HG03565 (cell line): ENCODE measurements at regions not wholly inside any gene's neighbourhood (a gene's known extent, or its start where the extent isn't known, plus 50 kb on each side); places are given as distances from the start of the nearest gene placed in this dataset.

ENCODE experiments used
- ATAC-seq: cut with Tn5 transposase; IDR thresholded peaks from one replicate; pipeline ENCODE4 v1.9.1; 2021; ENCODE audit warnings: mild to moderate bottlenecking, moderate library complexity; ENCODE audit not compliant: unreplicated experiment

DNA sequence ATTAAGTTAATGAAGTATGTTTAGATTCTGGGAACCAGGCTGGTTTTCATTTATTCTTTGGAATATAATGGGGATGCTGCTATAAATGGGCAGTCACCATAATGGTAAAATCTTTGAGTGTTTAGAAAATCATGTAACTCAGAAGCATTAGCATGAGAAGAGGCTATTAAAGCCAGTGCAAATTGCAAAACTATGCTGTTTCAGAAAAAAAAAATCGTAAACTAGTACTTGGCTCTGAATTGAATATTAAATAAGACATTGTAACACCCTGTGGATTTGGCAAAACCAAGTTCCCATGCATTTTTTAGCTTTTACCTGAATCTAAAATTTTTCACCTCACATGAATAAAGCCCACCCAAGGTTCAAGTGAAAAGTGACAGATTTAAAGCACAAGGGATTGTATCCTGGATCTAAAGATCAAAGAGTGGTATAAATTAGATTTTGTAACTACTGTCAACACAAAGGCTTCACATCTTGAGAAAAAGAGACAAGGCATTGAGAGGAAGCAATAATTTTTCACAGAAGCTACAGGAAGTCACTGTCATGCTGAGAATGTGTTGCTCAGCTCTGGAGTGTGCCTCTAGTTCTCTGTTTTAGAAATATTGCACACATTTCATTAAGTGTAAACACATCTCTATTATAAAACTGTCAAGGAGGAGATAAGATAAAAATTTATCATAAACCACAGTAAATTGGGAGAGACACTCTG, 142.2 kb downstream of the ABCA8 start:
- no peak for ATAC-seq

DNA sequence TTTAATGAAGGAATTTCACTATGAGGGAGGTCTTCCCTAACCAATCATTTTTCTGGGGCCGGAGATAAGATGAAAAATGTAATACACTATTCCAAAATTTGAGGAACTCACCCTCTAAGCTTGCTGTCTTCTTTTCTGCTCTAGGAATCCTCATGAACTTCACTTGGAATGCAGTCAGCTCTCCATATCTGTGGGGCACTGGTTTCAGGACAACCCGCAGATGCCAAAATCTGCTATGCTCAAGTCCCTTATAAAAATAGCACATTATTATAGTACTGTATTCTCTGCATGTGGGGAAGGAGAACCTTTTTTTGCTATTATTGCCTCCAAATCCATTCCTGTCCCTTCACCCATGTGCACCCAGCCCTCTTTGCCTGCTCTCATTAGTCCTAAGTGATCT, 146.0 kb downstream of the ABCA8 start:
- no peak for ATAC-seq

DNA sequence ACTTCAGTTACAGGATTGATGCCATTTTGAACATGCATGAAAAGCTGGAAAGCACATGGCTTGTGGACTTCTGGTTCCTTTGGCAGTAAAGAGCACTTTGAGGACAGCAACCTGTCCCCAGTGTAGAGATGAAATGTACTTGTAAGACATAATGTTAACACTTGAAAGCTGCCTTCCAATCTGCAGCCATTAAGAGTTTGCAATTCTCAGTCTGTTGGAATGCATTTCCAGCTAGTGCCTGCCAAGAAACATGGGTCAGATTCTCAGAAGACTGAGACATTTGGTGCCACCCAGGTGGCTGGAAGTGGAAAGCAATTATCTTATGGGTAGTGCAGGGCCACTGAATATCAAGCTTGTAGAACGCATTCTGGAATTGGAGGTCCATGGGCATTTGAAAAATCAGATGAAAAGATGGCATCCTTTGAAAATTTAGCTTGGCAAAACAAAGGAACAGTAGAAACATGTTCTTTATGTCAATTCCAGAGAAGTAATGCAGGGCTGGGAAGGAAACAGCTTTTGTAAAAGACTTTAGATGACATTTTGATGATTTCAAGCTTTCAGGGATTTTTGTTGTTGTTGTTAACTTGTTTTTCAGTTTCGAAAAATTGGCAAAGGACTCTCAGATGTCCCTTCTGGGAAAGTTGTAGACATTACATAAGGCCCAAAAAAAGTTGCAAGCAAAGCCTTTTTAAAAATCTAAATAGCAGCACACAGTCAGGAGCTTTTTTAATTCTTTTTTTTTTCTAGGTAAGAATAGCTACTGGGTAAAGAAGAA, 147.0 kb downstream of the ABCA8 start:
- no peak for ATAC-seq

DNA sequence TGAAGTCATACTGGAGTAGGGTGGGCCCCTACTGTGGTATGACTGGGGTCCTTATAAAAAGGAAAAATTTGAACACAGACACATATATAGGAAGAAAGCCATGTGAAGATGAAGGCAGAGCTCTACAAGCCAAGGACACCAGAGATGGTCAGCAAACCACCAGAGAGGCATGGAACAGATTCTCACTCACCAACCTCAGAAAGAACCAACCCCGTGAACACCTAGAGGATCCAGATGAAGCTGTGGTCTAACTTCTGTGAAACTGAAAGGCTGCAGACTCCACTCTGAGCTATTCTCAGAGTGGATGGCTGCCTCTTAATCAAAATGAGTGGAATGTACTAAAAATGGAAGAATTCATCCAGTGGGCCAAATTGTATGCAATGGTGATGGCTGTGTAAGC, 149.6 kb downstream of the ABCA8 start:
- no peak for ATAC-seq

DNA sequence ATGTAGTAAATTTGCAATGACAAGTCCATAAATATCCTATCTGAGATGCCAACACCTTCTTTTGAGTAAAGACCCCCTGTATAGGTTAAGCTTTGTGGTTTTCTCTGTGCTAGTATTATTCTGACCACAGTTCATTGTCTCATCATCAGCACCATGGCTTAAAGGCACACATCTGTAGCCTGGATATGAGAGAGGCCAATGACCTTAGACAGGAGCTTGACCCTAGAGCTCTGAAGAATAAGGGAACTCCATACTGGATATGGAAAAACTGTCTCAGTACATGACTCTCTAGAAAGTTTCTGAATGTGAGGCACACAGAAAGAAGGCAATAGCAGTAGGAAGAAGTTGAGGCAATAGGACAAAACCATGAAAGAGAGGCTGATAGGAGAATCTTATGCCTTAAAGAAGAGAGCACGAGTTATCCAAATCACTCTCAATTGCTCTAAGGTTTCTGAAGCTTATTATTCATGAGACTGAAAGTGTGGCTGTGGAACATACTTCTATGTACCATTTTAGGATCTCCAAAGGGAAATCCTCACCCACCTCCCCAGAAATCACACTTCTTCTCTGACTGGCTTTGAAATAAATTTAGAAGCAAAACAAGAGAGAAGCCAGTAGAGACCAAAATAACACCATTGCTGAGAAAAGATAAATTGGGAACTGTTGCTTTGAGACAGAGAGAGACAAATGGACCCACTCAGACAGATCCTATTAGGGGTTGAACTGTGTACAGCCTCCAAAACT, 150.2 kb downstream of the ABCA8 start:
- ATAC-seq: no peak

DNA sequence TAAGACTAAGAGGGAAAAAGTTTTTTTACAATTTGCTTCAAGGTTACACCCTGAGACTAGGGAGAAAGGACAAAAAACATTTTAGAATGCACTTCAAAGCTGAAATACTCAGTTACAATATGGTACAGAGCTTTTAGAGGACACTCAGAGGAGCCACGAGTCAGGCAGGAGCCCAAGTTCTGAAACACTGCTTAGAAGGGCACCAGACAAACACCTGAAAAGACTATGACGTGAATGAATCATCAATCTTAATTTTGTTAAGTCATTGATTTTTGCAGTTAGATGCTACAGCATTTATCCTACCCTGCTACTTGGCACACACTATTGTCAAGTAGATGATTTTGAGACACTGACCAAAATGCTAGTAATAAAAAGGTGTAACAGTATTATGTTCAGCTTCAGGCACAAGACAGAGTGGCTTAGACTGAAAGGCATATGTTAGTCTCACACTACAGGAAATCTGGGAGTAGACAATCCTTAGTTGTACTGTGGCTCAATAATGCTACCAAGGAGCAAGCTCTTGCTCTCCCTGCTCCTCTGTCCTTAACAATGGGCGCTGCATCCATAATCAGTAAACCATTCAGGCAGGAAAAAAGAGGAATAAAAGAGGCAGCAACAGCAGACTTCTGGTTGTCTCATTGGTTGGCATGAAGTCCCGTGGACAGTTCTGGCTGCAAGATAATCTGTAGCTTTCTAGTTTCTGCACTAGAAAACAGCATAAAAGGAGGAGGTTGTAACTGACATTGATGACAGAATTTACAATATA, 151.8 kb downstream of the ABCA8 start:
- ATAC-seq: no peak

DNA sequence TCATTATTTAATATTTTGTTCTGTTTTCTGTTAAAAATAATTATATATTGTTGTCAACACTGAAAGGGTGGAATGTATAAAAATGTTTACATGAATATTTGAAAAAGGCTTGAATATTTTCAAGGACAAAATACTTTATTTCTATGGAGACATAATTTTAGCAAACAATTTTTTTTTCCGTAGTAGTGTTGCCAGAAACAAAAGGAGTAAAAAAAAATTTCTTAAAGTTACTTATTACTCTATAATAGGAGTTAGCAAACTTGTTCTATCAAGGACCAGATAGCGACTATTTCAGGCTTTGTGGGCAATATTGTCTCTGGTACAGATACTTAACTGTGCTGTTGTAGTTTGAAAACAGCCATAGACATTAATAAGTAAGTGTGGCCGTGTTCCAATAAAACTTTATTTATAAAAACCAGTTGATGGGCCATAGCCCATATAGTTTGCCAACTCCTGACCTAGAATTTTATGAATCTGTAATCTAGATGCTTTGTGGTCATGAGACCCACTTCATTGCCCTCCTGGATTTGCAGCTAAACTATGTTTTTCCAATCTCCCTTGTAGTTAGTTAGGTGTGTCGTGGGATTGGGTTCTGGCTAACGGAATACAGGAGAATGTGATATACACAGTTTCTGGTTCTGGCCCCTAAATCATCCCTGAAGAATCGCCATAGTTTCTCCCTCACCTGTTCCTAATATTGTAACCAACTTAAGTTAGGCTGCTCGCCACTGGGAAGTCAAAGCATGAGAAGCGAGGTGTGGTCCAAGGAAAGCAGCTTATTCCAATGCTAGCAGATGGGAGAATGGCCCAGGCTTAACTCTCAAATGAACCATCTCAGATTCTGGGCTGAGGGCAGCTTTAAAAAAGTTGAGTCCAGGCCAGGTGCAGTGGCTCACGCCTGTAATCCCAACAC, 153.6 kb downstream of the ABCA8 start:
- ATAC-seq: no peak

DNA sequence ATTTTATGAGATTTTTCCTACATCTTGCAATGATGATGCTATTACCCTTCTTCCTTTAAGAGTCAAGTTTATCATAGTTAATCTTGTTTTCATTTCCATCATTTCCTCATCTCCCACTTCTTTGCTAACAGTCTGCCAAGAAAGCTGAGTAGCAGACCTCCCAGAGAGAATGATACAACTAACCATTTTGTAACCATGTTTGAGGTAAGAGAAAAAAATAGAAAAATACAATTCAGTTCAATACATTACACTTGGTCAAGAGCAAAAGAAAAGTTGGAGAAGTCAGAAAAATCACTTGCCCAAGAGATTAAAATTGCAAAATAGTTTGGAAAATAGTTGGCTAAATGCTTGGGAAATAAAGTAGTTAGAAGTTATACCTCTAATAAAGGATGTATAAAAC, 154.4 kb downstream of the ABCA8 start:
- no peak for ATAC-seq

DNA sequence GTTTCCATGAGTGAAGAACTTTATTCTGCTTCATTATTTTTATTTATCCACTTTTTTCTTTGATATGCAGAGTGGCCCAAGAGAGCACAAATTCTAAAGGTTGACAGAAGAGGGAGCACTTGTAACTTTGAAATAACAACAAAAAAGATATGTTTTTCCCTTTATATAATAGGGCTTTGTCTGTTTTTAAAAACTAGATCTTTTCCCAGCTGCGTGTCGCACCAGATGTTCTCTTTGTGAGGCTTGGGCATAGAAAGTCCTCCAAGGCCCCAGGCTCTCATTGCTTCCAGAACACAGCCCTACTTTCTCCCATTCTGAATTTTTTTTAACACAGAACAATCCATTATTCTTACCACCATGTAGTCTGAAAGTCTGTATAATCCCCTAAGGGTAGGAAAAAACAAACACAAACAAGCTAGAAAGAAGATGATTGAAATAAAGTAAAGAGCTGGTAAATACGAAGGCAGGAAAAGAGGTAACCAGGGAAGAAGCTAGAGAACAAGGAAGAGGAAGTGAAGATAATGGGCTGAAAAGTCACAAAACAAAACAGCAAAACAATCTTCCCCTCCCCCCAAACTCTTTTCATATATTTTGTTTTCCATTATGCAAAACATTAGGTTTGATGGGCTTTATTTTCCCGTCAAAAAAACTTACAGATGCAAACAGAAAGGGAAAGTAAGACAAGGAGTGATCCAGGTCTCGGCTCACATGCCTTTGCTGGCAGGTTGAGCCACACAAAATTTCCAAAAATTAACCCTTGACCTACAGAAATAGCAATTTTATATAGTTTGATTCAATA, 160.4 kb downstream of the ABCA8 start:
- no peak for ATAC-seq

DNA sequence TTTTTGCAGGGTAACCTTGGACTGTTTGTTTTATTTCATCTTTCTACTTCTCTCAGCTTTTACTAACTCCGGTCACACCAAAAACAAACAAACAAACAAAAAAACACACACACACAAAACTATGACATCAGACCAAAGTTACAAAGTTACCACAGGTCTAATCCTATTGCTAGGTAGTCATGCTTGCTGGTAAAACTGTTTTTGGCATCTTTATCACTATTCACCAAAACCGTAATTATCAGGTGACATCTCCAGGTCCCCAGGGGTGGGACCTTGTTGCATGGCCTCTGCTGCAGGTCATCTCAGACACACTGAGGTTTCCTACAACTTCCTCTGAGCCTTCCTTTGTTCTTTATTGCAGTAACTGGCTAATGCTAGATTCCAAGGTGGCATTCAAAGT, 162.3 kb downstream of the ABCA8 start:
- ATAC-seq: no peak

DNA sequence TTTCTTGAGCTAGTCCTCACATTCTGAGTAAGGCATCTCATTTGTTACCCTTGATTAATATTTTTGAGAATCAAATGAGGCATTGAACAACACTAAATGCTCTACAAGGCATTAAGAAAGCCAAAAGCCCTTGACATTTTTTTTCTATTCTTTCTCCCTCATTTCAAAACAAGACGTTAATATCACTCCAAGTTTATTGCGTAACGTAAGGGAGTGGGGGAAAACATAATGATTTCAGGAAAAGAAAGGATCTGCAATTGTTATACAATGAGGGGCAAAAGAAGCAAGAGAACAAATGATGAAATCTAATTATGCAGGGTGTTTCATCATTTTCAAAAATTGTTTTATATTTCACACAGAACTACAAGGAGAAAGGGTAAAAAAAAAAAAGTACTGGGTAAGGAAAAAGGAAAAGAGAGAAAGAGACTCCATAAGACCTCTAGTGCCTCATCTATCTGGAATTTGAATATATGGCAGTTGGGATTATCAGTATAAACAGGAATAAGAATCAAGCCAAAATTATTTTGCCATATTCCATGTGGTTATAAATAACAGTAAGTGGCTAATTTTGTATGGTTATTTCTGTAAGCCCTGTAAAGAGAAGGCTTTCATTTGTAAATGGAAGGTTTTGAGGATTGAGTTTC, 163.0 kb downstream of the ABCA8 start:
- ATAC-seq: no peak

DNA sequence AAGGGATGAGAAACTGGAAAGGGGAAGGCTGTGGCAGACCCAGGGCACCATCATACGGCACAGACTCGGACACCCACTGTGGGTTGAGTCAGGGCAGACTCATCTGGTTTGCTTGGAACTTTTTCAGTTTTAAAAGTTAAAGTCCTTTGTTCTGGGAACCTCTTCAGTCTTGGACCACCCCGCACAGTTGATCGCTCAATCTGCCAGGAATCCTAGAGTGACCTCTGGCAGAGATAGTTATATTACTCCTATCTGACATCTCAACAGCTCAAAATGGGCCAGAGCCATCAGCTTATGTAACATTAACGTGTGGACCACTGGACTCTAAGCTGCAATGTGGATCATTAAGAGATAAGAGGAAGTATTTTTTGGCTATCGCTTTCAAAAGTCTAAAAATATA, 164.3 kb downstream of the ABCA8 start:
- ATAC-seq: no peak

DNA sequence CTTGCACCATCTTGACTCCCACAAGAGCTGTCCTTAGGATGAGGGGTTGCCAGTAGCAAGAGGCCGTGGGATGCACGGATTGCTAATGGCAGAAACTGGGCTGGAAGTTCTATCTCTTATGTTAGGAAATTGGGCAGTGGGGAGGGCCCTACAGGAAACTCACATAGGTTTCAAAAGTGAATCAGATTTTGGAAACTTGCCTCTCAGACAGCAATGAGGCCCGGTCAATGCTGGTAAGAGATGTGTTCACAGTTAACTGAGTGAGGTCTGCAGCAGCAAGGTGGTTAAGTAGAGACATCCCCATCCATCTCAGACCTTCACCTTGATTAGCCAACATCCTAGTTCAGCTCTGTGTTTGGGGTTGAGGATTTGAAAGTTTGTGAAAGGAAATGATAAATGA, 164.7 kb downstream of the ABCA8 start:
- no peak for ATAC-seq

DNA sequence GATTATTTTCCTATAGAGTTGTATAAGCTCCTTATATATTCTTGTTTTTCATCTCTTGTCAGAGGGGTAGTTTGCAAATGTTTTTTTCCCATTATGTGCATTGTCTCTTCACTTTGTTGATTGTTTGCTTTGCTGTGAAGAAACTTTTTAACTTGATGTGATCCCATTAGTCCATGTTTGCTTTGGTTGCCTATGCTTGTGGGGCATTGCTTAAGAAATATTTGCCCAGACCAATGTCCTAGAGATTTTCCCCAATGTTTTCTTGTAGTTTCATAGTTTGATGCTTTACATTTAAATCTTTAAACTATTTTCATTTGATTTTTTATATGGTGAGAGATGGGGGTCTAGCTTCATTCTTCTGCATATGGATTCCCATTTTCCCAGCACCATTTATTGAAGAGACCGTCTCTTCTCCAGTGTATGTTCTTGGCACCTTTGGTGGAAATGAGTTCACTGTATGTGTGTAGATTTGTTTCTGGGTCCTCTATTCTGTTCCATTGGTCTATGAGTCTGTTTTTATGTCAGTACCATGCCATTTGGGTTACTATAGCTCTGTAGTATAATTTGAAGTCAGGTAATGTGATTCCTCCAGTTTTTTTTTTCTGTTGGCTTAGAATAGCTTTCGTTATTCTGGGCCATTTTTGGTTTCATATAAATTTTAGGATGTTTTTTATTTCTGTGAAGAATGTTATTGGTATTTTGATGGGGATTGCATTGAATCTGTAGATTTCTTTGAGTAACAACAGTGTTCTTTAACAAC, 165.8 kb downstream of the ABCA8 start:
- no peak for ATAC-seq

DNA sequence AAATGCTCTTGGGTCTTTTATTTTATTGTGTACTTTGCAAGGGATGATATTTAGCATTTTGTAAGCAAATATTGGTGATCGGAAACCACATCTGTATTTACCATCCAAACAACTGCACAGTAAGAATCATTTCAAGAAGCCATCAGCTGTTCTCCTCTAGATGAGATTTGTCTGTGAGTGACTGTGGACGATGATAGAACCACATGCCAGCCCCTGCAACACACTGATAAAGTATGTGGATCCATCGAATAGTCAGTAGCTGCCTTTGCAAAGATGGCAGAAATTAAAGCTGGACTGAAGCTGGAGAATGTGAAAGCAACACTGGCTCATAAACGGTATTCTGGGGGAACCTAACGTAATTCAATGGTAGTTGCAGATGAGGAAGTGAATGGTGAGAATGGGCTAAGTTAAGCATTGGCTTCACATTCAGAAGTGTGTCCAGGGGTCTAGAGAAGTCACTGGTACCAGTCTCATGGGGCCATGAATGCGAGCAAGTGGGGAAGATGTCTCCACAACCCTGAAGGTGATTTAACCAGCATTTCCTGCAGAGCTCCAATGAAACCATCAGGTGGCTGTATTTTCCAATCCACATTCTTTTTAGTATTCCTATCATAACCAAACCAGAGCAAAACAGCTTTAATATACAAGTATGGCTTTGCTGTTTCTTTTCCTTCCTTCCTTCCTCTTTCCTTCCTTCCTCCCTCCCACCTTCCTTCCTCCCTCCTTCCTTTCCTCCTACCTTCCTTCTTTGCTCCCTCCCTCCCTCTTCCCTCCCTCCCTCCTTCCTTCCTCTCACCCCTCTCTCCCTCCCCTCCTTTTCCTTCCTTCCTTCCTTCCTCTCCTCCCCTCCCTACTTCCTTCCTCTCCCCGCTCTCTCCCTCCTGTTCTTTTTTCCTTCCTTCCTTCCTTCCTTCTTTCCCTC, 169.4 kb downstream of the ABCA8 start:
- no peak for ATAC-seq

DNA sequence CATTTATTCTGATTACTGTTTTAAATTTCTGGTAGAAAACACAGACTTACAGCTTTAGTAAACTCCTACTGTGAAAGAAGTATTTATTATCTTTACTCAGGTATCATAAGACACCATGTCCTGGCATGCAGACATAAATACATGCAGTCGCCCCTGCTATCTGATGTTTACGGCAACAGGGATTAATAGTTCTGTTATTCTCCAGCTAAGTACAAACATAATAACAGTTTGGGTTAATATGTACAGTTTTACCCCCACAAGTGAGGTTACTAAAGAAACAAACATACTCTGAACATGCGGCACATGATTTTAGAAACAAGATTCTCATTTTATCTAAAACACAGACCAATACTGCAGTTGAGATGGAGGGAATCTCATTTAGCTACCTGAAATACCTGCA, 170.8 kb downstream of the ABCA8 start:
- no peak for ATAC-seq

DNA sequence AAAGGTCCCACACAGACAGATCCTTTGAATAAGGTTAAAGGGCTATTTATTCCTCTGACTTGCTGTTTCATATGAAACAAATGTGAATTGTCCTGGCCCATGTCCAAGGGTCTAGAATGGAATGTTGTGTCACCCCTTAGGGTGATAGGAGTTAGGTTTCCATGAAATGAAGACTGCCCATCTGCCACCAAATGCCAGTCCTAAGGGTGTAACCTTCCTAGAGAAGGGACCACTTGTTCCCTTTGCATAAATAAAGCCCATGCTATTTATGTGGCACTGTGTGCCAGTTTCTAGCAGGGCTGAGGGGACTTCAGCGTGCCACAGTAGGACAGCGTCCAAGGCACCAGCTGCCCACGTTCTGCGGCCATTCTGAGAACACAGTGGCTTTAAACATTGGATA, 171.3 kb downstream of the ABCA8 start:
- no peak for ATAC-seq
